ENCODE measurements at regions not wholly inside any gene's neighbourhood (a gene's known extent, or its start where the extent isn't known, plus 50 kb on each side); places are given as distances from the start of the nearest gene placed in this dataset.
"Not testable (repeated sequence)": the region's sequence is repeated elsewhere in the genome, so short reads cannot be mapped to it uniquely, and the experiment has no call there.

GRCh38 chr4:53699310-53699709 lies 108.0 kb upstream of the LNX1 start:
- DNase-seq (ENCODE audit: low read depth in 4 of 4, low spot score in 3 of 4): not testable (repeated sequence)

- no peak for DNase-seq (ENCODE audit: low read depth in 4 of 4, low spot score in 3 of 4)
Measured at GRCh38 chr4:53697016-53697685, 105.9 kb upstream of the LNX1 start.

- no peak for DNase-seq (ENCODE audit: low read depth in 4 of 4, low spot score in 3 of 4)
Measured at GRCh38 chr4:53695540-53696463, 104.5 kb upstream of the LNX1 start.

- no peak for DNase-seq (ENCODE audit: low read depth in 4 of 4, low spot score in 3 of 4)
Measured at GRCh38 chr4:53694666-53695065, 103.4 kb upstream of the LNX1 start.

GRCh38 chr4:53693909-53694308 lies 102.6 kb upstream of the LNX1 start:
- DNase-seq (ENCODE audit: low read depth in 4 of 4, low spot score in 3 of 4): no peak

GRCh38 chr4:53693408-53693807 lies 102.1 kb upstream of the LNX1 start:
- no peak for DNase-seq (ENCODE audit: low read depth in 4 of 4, low spot score in 3 of 4)

- DNase-seq (ENCODE audit: low read depth in 4 of 4, low spot score in 3 of 4): no peak
Measured at GRCh38 chr4:53688186-53688790, 97.0 kb upstream of the LNX1 start.

- no peak for DNase-seq (ENCODE audit: low read depth in 4 of 4, low spot score in 3 of 4)
Measured at GRCh38 chr4:53686521-53686920, 95.2 kb upstream of the LNX1 start.

- DNase-seq (ENCODE audit: low read depth in 4 of 4, low spot score in 3 of 4): no peak
Measured at GRCh38 chr4:53684136-53685130, 93.1 kb upstream of the LNX1 start.

GRCh38 chr4:53682908-53683307 lies 91.6 kb upstream of the LNX1 start:
- DNase-seq (ENCODE audit: low read depth in 4 of 4, low spot score in 3 of 4): no peak

- no peak for DNase-seq (ENCODE audit: low read depth in 4 of 4, low spot score in 3 of 4)
Measured at GRCh38 chr4:53682196-53682595, 90.9 kb upstream of the LNX1 start.

GRCh38 chr4:53680598-53680997 lies 89.3 kb upstream of the LNX1 start:
- DNase-seq (ENCODE audit: low read depth in 4 of 4, low spot score in 3 of 4): no peak

- DNase-seq (ENCODE audit: low read depth in 4 of 4, low spot score in 3 of 4): no peak
Measured at GRCh38 chr4:53680168-53680567, 88.9 kb upstream of the LNX1 start.

- DNase-seq (ENCODE audit: low read depth in 4 of 4, low spot score in 3 of 4): no peak
Measured at GRCh38 chr4:53676402-53676871, 85.2 kb upstream of the LNX1 start.

- DNase-seq (ENCODE audit: low read depth in 4 of 4, low spot score in 3 of 4): no peak
Measured at GRCh38 chr4:53674903-53675302, 83.6 kb upstream of the LNX1 start.

- DNase-seq (ENCODE audit: low read depth in 4 of 4, low spot score in 3 of 4): no peak
Measured at GRCh38 chr4:53672873-53673272, 81.6 kb upstream of the LNX1 start.

GRCh38 chr4:53671757-53672156 lies 80.5 kb upstream of the LNX1 start:
- no peak for DNase-seq (ENCODE audit: low read depth in 4 of 4, low spot score in 3 of 4)

- no peak for DNase-seq (ENCODE audit: low read depth in 4 of 4, low spot score in 3 of 4)
Measured at GRCh38 chr4:53659737-53660136, 68.5 kb upstream of the LNX1 start.

- no peak for DNase-seq (ENCODE audit: low read depth in 4 of 4, low spot score in 3 of 4)
Measured at GRCh38 chr4:53659112-53659511, 67.8 kb upstream of the LNX1 start.

GRCh38 chr4:53658029-53658428 lies 66.7 kb upstream of the LNX1 start:
- DNase-seq (ENCODE audit: low read depth in 4 of 4, low spot score in 3 of 4): no peak
